Calu3 (cell line): ENCODE measurements at regions not wholly inside any gene's neighbourhood (a gene's known extent, or its start where the extent isn't known, plus 50 kb on each side); places are given as distances from the start of the nearest gene placed in this dataset.
"Not testable (repeated sequence)": the region's sequence is repeated elsewhere in the genome, so short reads cannot be mapped to it uniquely, and the experiment has no call there.

Experiments
- BruUV-seq: library from RNA; stranded (reverse); fragments of 400-500 nt; replicated peaks from 2 replicates; lab custom pipeline; 2021; lab: Mats Ljungman, UMichigan
- CTCF ChIA-PET: fragments of 300-600 bp; sonication (Branson Sonifier 250); formaldehyde crosslinking; loops from one replicate; lab custom pipeline; 2022; ENCODE audit warnings: antibody characterized with exemption; lab: Charles Lee
- DNase-seq: peaks from one replicate; pipeline ENCODE4 v3.0.0; 2022
- H3K27ac Mint-ChIP-seq: one replicate; pipeline ENCODE4 v1.8.0; 2022; ENCODE audit warnings: mixed read lengths; ENCODE audit not compliant: unreplicated experiment
- H3K27me3 Mint-ChIP-seq: one replicate; pipeline ENCODE4 v1.8.0; 2022; ENCODE audit warnings: mixed read lengths; ENCODE audit not compliant: unreplicated experiment
- H3K36me3 Mint-ChIP-seq: one replicate; pipeline ENCODE4 v1.8.0; 2022; ENCODE audit warnings: mild to moderate bottlenecking, moderate library complexity, mixed read lengths; ENCODE audit not compliant: insufficient read depth, unreplicated experiment
- H3K4me1 Mint-ChIP-seq: one replicate; pipeline ENCODE4 v1.8.0; 2022; ENCODE audit warnings: mild to moderate bottlenecking, low read depth, mixed read lengths; ENCODE audit not compliant: unreplicated experiment
- H3K4me3 Mint-ChIP-seq: one replicate; pipeline ENCODE4 v1.8.0; 2022; ENCODE audit warnings: mild to moderate bottlenecking, low read depth, moderate library complexity, mixed read lengths; ENCODE audit not compliant: unreplicated experiment
- H3K9me3 Mint-ChIP-seq: one replicate; pipeline ENCODE4 v1.8.0; 2022; ENCODE audit warnings: low read depth, mixed read lengths; ENCODE audit not compliant: unreplicated experiment
- CTCF ChIP-seq: fragments of 200-600 bp; IDR thresholded peaks from one replicate; pipeline ENCODE4 v1.8.0; 2022; ENCODE audit warnings: antibody characterized with exemption; ENCODE audit not compliant: unreplicated experiment
- intact Hi-C: fragments of 100-400 bp; cut with micrococcal nuclease; formaldehyde crosslinking; loops from one replicate; pipeline ENCODE4 v1.10.0; 2022; ENCODE audit not compliant: unreplicated experiment

- Mint-ChIP-seq H3K4me3 (no peak overlapping the region), H3K36me3 (no peaks in the 10 kb centered on the region), H3K27ac (no peak overlapping the region), H3K9me3 (no peaks in the 10 kb centered on the region), H3K27me3 (peaks cover 4% of the 10 kb centered on the region), H3K4me1 (no peaks in the 10 kb centered on the region)
- no TSS peak for BruUV-seq
- DNase-seq: no peak
- TF ChIP-seq CTCF: no peak
- CTCF ChIA-PET: no interaction called here
- intact Hi-C loops: no loop called here
Measured at GRCh38 chr10:90007226-90007625, 305.8 kb downstream of the KIF20B start.

DNA sequence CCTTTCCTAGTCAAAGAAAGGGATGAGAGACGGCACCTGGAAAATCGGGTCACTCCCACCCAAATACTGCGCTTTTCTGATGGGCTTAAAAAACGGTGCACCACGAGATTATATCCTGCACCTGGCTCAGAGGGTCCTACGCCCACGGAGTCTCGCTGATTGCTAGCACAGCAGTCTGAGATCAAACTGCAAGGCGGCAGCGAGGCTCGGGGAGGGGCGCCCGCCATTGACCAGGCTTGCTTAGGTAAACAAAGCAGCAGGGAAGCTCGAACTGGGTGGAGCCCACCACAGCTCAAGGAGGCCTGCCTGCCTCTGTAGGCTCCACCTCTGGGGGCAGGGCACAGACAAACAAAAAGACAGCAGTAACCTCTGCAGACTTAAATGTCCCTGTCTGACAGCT is 309.9 kb downstream of the KIF20B start:
- BruUV-seq, H3K27ac Mint-ChIP-seq, H3K9me3 Mint-ChIP-seq, H3K4me3 Mint-ChIP-seq, H3K27me3 Mint-ChIP-seq, DNase-seq, H3K36me3 Mint-ChIP-seq, CTCF ChIA-PET, intact Hi-C loops, H3K4me1 Mint-ChIP-seq: not testable (repeated sequence)

GRCh38 chr10:90018819-90019218 is 317.4 kb downstream of the KIF20B start:
- no peaks in the 10 kb centered on the region for H3K4me1 Mint-ChIP-seq
- TF ChIP-seq CTCF: no peak
- no peak for DNase-seq
- H3K36me3 Mint-ChIP-seq: no peaks in the 10 kb centered on the region
- no peaks in the 10 kb centered on the region for H3K9me3 Mint-ChIP-seq
- H3K27me3 Mint-ChIP-seq: no peaks in the 10 kb centered on the region
- CTCF ChIA-PET: interaction anchor here (0.6 kb wide), 1 partner anchor 195 kb away, joined by 3 read pairs; no protein-coding TSS in a partner anchor
- intact Hi-C loops: no loop called here
- H3K4me3 Mint-ChIP-seq: no peak overlapping the region
- BruUV-seq: no TSS peak
- H3K27ac Mint-ChIP-seq: no peak overlapping the region

DNA sequence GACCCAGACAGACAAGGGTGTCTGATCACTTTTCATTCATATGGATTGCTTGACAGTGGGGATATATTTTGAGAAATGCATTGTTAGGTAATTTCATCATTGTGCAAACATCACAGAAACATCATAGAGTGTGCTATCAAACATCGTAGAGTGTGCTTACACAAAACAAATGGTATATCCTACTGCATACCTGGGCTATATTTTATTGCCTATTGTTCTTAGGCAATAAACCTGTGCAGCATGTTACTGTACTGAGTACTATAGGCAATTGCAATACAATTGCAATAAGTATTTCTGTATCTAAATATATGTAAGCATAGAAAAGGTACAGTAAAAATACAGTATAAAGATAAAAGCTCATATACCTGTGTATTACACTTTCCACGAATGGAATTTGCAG is 319.1 kb downstream of the KIF20B start:
- H3K27me3 Mint-ChIP-seq: no peaks in the 10 kb centered on the region
- intact Hi-C loops: no loop called here
- CTCF ChIA-PET: no interaction called here

More for the DNA sequence above, 319.1 kb downstream of the KIF20B start:
- no peak overlapping the region for H3K27ac Mint-ChIP-seq
- no peak overlapping the region for H3K4me3 Mint-ChIP-seq
- no peak for DNase-seq
- no peaks in the 10 kb centered on the region for H3K36me3 Mint-ChIP-seq
- no peak for TF ChIP-seq CTCF
- no peaks in the 10 kb centered on the region for H3K4me1 Mint-ChIP-seq
- BruUV-seq: no TSS peak
- no peaks in the 10 kb centered on the region for H3K9me3 Mint-ChIP-seq
